ENCODE measurements at regions not wholly inside any gene's neighbourhood (a gene's known extent, or its start where the extent isn't known, plus 50 kb on each side); places are given as distances from the start of the nearest gene placed in this dataset.

GRCh38 chr5:144710637-144711036, 540.0 kb downstream of the KCTD16 start:
- TF ChIP-seq, protein P1, sequence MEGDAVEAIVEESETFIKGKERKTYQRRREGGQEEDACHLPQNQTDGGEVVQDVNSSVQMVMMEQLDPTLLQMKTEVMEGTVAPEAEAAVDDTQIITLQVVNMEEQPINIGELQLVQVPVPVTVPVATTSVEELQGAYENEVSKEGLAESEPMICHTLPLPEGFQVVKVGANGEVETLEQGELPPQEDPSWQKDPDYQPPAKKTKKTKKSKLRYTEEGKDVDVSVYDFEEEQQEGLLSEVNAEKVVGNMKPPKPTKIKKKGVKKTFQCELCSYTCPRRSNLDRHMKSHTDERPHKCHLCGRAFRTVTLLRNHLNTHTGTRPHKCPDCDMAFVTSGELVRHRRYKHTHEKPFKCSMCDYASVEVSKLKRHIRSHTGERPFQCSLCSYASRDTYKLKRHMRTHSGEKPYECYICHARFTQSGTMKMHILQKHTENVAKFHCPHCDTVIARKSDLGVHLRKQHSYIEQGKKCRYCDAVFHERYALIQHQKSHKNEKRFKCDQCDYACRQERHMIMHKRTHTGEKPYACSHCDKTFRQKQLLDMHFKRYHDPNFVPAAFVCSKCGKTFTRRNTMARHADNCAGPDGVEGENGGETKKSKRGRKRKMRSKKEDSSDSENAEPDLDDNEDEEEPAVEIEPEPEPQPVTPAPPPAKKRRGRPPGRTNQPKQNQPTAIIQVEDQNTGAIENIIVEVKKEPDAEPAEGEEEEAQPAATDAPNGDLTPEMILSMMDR (IDR thresholded peaks at IDR 0.05) = no peak
- TF ChIP-seq POLR2AphosphoS5 (IDR thresholded peaks at IDR 0.05; ENCODE audit: insufficient read depth in 1 of 2, low read depth in 1 of 2) = no peak

All from vagina (tissue), 2 donors.